Glutamatergic neuron (in vitro differentiated cells): ENCODE measurements at regions not wholly inside any gene's neighbourhood (a gene's known extent, or its start where the extent isn't known, plus 50 kb on each side); places are given as distances from the start of the nearest gene placed in this dataset.

Experiments used
- DNase-seq: peaks from one replicate; pipeline ENCODE4 v3.0.0; 2022
- H3K27ac Mint-ChIP-seq: one replicate; pipeline ENCODE4 v1.8.0; 2020; ENCODE audit warnings: mild to moderate bottlenecking, mixed read lengths, inconsistent platforms; ENCODE audit not compliant: unreplicated experiment
- H3K27me3 Mint-ChIP-seq: one replicate; pipeline ENCODE4 v1.8.0; 2020; ENCODE audit warnings: mild to moderate bottlenecking, moderate library complexity, mixed read lengths, inconsistent platforms; ENCODE audit not compliant: unreplicated experiment
- H3K36me3 Mint-ChIP-seq: one replicate; pipeline ENCODE4 v1.8.0; 2020; ENCODE audit warnings: mild to moderate bottlenecking, mixed read lengths, inconsistent platforms; ENCODE audit not compliant: unreplicated experiment
- H3K4me1 Mint-ChIP-seq: one replicate; pipeline ENCODE4 v1.8.0; 2020; ENCODE audit warnings: mild to moderate bottlenecking, low read depth, mixed read lengths, inconsistent platforms; ENCODE audit not compliant: unreplicated experiment
- H3K4me3 Mint-ChIP-seq: one replicate; pipeline ENCODE4 v1.8.0; 2020; ENCODE audit warnings: mild to moderate bottlenecking, mixed read lengths, inconsistent platforms; ENCODE audit not compliant: unreplicated experiment
- H3K9me3 Mint-ChIP-seq: one replicate; pipeline ENCODE4 v1.8.0; 2020; ENCODE audit warnings: mild to moderate bottlenecking, moderate library complexity, mixed read lengths, inconsistent platforms; ENCODE audit not compliant: unreplicated experiment
- TF ChIP-seq, protein P1 (sequence below): fragments of 200-600 bp; sonication (generic); IDR thresholded peaks from one replicate; pipeline ENCODE4 v1.5.0; 2021; ENCODE audit not compliant: partially characterized antibody, unreplicated experiment

DNA sequence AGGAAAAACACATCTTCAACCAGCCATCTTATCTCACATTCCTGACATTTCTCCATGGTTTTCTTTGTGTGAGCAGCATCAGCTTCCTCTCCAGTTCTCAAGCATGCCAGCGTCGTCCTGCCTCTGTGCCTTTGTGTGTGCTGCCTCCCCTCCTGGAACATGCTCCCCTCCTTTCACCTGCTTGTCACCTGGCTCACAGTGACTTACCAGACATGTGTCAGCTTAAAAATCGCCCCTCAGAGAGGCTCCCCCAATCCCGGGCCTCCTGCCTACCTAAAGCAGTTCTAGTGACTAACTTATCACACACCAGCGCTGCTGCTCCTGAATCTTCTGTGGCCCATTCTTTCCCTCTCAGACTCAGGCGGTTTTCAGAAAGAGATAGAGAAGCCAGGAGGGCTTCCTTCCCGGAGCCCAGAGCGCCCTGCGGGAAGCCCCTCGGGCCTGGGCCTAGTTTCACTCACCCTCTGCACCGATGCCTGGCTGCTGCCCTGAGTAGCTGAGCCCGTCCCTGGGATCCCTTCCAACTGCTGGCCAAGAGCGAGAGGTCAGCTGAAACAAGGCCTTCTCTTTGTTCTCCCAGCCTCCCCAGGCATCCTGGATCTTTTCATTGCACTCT, 51.1 kb upstream of the MVB12B start:
- no peak for DNase-seq
- H3K36me3 Mint-ChIP-seq = peaks cover 16% of the 10 kb centered on the region
- TF ChIP-seq, protein P1, sequence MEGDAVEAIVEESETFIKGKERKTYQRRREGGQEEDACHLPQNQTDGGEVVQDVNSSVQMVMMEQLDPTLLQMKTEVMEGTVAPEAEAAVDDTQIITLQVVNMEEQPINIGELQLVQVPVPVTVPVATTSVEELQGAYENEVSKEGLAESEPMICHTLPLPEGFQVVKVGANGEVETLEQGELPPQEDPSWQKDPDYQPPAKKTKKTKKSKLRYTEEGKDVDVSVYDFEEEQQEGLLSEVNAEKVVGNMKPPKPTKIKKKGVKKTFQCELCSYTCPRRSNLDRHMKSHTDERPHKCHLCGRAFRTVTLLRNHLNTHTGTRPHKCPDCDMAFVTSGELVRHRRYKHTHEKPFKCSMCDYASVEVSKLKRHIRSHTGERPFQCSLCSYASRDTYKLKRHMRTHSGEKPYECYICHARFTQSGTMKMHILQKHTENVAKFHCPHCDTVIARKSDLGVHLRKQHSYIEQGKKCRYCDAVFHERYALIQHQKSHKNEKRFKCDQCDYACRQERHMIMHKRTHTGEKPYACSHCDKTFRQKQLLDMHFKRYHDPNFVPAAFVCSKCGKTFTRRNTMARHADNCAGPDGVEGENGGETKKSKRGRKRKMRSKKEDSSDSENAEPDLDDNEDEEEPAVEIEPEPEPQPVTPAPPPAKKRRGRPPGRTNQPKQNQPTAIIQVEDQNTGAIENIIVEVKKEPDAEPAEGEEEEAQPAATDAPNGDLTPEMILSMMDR = no peak
- H3K27me3 Mint-ChIP-seq = peaks cover 3% of the 10 kb centered on the region
- H3K4me3 Mint-ChIP-seq = no peak overlapping the region
- peaks cover 2% of the 10 kb centered on the region for H3K9me3 Mint-ChIP-seq
- peak overlapping the region; percentile 10 for H3K27ac Mint-ChIP-seq
- H3K4me1 Mint-ChIP-seq = no peaks in the 10 kb centered on the region

DNA sequence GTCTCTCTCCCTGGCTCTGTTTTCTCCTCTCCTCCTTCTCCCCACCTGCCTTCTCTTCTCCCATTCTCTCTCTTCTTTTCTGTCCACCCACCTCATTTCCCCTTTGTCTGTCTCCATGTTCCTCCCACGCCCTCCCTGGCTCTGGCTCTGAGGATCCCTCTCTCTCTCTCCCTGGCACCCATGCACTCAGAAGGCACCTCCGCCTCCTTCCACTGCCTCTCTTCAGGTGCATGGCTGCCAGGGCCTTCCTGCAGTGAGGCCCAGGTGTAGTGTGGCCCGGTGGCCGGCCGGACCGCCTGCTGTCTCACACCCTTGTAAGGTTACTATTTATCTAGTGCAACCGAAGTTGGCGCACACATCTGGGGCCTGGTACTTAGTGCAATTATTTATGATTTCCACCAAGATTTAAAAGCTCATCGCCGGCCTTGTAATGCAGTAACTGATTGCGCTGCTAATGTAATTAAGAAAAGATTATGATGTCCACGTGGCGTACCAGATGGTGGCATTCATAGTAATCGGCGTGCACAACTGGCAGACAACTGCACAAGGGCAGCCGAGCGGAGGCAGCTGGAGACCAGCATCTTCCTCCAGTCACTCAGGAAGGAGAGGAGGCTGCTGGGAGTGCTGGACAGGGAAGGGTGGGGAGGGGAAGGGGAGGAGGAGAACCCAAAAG, 50.4 kb upstream of the MVB12B start:
- Mint-ChIP-seq H3K36me3 (peaks cover 17% of the 10 kb centered on the region), H3K9me3 (peaks cover 2% of the 10 kb centered on the region), H3K27me3 (peaks cover 3% of the 10 kb centered on the region), H3K27ac (peak overlapping the region; percentile 10), H3K4me1 (no peaks in the 10 kb centered on the region), H3K4me3 (no peak overlapping the region)
- no peak for DNase-seq
- TF ChIP-seq, protein P1 = no peak
